ENCODE measurements at regions not wholly inside any gene's neighbourhood (a gene's known extent, or its start where the extent isn't known, plus 50 kb on each side); places are given as distances from the start of the nearest gene placed in this dataset.

GRCh38 chr4:42330002-42330592, 67.2 kb upstream of the SHISA3 start:
- FAIRE-seq, result no peak
- no peak for DNase-seq (ENCODE audit: insufficient read length, low spot score)

GRCh38 chr4:42331040-42331439, 66.2 kb upstream of the SHISA3 start:
- DNase-seq (ENCODE audit: insufficient read length, low spot score) (no peak), FAIRE-seq (no peak)
- TF ChIP-seq CTCF (IDR thresholded peaks at IDR 0.05; ENCODE audit: insufficient read depth, missing control alignments), result no peak

More at GRCh38 chr4:42330002-42330592, 67.2 kb upstream of the SHISA3 start:
- TF ChIP-seq CTCF (IDR thresholded peaks at IDR 0.05; ENCODE audit: insufficient read depth, missing control alignments), result no peak

GRCh38 chr4:42331914-42332368, 65.3 kb upstream of the SHISA3 start:
- FAIRE-seq (no peak), DNase-seq (ENCODE audit: insufficient read length, low spot score) (no peak)
- TF ChIP-seq CTCF (IDR thresholded peaks at IDR 0.05; ENCODE audit: insufficient read depth, missing control alignments), result no peak

GRCh38 chr4:42339935-42340406, 57.3 kb upstream of the SHISA3 start:
- DNase-seq (ENCODE audit: insufficient read length, low spot score), result no peak
- TF ChIP-seq CTCF (IDR thresholded peaks at IDR 0.05; ENCODE audit: insufficient read depth, missing control alignments), result no peak
- FAIRE-seq, result no peak

GRCh38 chr4:42341518-42342026, 55.7 kb upstream of the SHISA3 start:
- DNase-seq (ENCODE audit: insufficient read length, low spot score) (no peak), FAIRE-seq (no peak)
- TF ChIP-seq CTCF (IDR thresholded peaks at IDR 0.05; ENCODE audit: insufficient read depth, missing control alignments), result no peak

- FAIRE-seq (no peak), DNase-seq (ENCODE audit: insufficient read length, low spot score) (no peak)
- TF ChIP-seq CTCF (IDR thresholded peaks at IDR 0.05; ENCODE audit: insufficient read depth, missing control alignments), result no peak
These were observed 54.8 kb upstream of the SHISA3 start for GRCh38 chr4:42342459-42342858.

- DNase-seq (ENCODE audit: insufficient read length, low spot score) (no peak), FAIRE-seq (no peak)
- no peak for TF ChIP-seq CTCF (IDR thresholded peaks at IDR 0.05; ENCODE audit: insufficient read depth, missing control alignments)
These were observed 53.0 kb upstream of the SHISA3 start for GRCh38 chr4:42344309-42344708.
